Ovary (tissue), 3 donors: ENCODE measurements at regions not wholly inside any gene's neighbourhood (a gene's known extent, or its start where the extent isn't known, plus 50 kb on each side); places are given as distances from the start of the nearest gene placed in this dataset.

Experiments
- POLR2A ChIP-seq: fragments of 450-650 bp; IDR thresholded peaks from one replicate; pipeline ENCODE4 v1.6.1; 2017; ENCODE audit warnings: antibody characterized with exemption, mild to moderate bottlenecking, moderate library complexity
- TF ChIP-seq, protein P1 (sequence below), 3 donors: fragments of 450-650 bp in 2 of 3; fragments of 200-600 bp in 1 of 3; IDR thresholded peaks; one replicate each; pipeline versions ENCODE4 v1.5.1 to v1.8.0; 2016 to 2022; ENCODE audit warnings: antibody characterized with exemption in 3 of 3, mild to moderate bottlenecking in 1 of 3
- donor health status: DM: no; HTN: no; CAD: no.

DNA sequence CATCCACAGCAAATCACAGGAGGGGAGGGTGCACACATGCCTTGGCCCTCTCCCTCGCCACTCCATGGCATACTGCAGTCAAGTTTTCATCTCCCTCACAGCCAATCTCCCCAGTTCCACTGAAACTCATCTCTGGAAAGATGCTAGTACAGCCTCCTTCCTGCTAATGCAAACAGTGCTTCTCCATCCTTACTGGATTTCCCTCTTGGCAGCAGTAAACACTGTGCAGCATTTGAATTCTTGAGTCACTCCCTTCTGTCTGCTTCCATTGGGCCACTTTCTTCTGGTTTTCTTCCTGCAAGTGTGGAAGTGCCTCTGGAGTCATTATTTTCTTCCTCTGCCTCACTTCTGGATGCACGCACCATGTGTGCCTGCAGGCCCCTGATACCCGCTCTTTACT, 460.3 kb downstream of the QKI start:
- TF ChIP-seq, protein P1, sequence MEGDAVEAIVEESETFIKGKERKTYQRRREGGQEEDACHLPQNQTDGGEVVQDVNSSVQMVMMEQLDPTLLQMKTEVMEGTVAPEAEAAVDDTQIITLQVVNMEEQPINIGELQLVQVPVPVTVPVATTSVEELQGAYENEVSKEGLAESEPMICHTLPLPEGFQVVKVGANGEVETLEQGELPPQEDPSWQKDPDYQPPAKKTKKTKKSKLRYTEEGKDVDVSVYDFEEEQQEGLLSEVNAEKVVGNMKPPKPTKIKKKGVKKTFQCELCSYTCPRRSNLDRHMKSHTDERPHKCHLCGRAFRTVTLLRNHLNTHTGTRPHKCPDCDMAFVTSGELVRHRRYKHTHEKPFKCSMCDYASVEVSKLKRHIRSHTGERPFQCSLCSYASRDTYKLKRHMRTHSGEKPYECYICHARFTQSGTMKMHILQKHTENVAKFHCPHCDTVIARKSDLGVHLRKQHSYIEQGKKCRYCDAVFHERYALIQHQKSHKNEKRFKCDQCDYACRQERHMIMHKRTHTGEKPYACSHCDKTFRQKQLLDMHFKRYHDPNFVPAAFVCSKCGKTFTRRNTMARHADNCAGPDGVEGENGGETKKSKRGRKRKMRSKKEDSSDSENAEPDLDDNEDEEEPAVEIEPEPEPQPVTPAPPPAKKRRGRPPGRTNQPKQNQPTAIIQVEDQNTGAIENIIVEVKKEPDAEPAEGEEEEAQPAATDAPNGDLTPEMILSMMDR (IDR thresholded peaks at IDR 0.05), result no peak
- no peak for TF ChIP-seq POLR2A
